PFSK-1 (cell line): ENCODE measurements at regions not wholly inside any gene's neighbourhood (a gene's known extent, or its start where the extent isn't known, plus 50 kb on each side); places are given as distances from the start of the nearest gene placed in this dataset.

Experiments used
- POLR2AphosphoS5 ChIP-seq: IDR thresholded peaks from 2 replicates; pipeline ENCODE4 v1.6.1; 2012; ENCODE audit warnings: low read depth, mild to moderate bottlenecking, control low read depth, low read length, moderate library complexity
- REST ChIP-seq, 2 experiments: IDR thresholded peaks; 2 replicates each; pipeline versions ENCODE4 v1.6.1 to v1.8.0; 2011 to 2012; ENCODE audit warnings: low read depth in 2 of 2, low read length in 2 of 2, control low read depth in 1 of 2, inconsistent platforms in 1 of 2, mild to moderate bottlenecking in 1 of 2, moderate library complexity in 1 of 2; ENCODE audit not compliant: insufficient read depth in 1 of 2
- SIN3A ChIP-seq: IDR thresholded peaks from 2 replicates; pipeline ENCODE4 v1.6.1; 2012; ENCODE audit warnings: mild to moderate bottlenecking, low read length, moderate library complexity, borderline replicate concordance; ENCODE audit not compliant: insufficient read depth

DNA sequence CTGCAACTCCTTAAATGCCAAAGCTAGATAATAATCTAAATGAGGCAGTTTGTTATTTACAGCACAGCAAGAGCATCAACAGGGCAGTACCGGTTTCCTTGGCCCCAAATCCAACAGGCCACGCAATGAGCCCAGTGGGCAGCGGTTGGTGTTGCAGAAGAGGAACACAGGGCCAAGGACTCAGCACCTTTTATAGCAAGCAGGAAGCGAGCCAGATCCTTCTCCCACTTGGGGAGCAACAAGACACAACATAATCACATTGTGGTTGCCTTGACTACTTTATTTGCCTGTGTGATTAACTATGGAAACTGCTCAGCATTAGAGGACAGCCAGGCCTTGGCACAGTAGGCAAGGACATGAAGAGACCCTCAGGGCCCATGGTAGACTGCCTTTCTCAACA is 67.1 kb upstream of the HTR2A start:
- TF ChIP-seq POLR2AphosphoS5 = no peak
- TF ChIP-seq REST (IDR thresholded peaks at IDR 0.05; ENCODE audit: insufficient read depth in 1 of 2, low read depth in 2 of 2, low read length in 2 of 2) = no peak
- no peak for TF ChIP-seq SIN3A
